ENCODE measurements at regions not wholly inside any gene's neighbourhood (a gene's known extent, or its start where the extent isn't known, plus 50 kb on each side); places are given as distances from the start of the nearest gene placed in this dataset.

- DNase-seq: no peak
- no peak overlapping the region for H3K4me3 ChIP-seq
- intact Hi-C loops (cut with DNase I): no loop called here
- TF ChIP-seq EP300 (IDR thresholded peaks at IDR 0.05) (no peak), POLR2A (IDR thresholded peaks at IDR 0.05) (no peak), CTCF (IDR thresholded peaks at IDR 0.05) (no peak)
- no peaks in the 10 kb centered on the region for H3K27me3 ChIP-seq
- no peaks in the 10 kb centered on the region for H3K36me3 ChIP-seq
- H3K9me3 ChIP-seq: no peaks in the 10 kb centered on the region
- WGBS, 3 donors: 63 to 73% (median 65%) methylated on average over 2 of the region's 2 CpGs
- no peak overlapping the region for H3K27ac ChIP-seq
- H3K4me1 ChIP-seq (ENCODE audit: insufficient read depth): no peaks in the 10 kb centered on the region
Observed at GRCh38 chr22:27455526-27455925, 346.0 kb downstream of the MN1 start.

- 40 to 52% (median 42%) methylated on average over 10 of the region's 10 CpGs for WGBS, 3 donors
- no peak overlapping the region for H3K4me3 ChIP-seq
- no peak for TF ChIP-seq POLR2A (IDR thresholded peaks at IDR 0.05)
- no peak for TF ChIP-seq CTCF (IDR thresholded peaks at IDR 0.05)
- no peak for TF ChIP-seq EP300 (IDR thresholded peaks at IDR 0.05)
- no peak for DNase-seq
- H3K36me3 ChIP-seq: no peaks in the 10 kb centered on the region
- H3K4me1 ChIP-seq (ENCODE audit: insufficient read depth): no peaks in the 10 kb centered on the region
- no peaks in the 10 kb centered on the region for H3K9me3 ChIP-seq
- H3K27me3 ChIP-seq: no peaks in the 10 kb centered on the region
- intact Hi-C loops (cut with DNase I): no loop called here
- no peak overlapping the region for H3K27ac ChIP-seq
Observed at GRCh38 chr22:27456696-27457503, 344.7 kb downstream of the MN1 start.

GRCh38 chr22:27459999-27460398, 341.6 kb downstream of the MN1 start:
- H3K27me3 ChIP-seq: no peaks in the 10 kb centered on the region
- H3K36me3 ChIP-seq: no peaks in the 10 kb centered on the region
- TF ChIP-seq CTCF (IDR thresholded peaks at IDR 0.05): no peak
- TF ChIP-seq POLR2A (IDR thresholded peaks at IDR 0.05): no peak
- TF ChIP-seq EP300 (IDR thresholded peaks at IDR 0.05): no peak
- DNase-seq: no peak
- no peaks in the 10 kb centered on the region for H3K9me3 ChIP-seq
- H3K27ac ChIP-seq: no peak overlapping the region
- H3K4me3 ChIP-seq: no peak overlapping the region
- WGBS, 3 donors: 54 to 74% (median 55%) methylated on average over 3 of the region's 3 CpGs
- H3K4me1 ChIP-seq (ENCODE audit: insufficient read depth): no peaks in the 10 kb centered on the region
- intact Hi-C loops (cut with DNase I): no loop called here

GRCh38 chr22:27460591-27461347, 340.8 kb downstream of the MN1 start:
- Histone ChIP-seq H3K36me3 (no peaks in the 10 kb centered on the region), H3K4me1 (ENCODE audit: insufficient read depth) (no peaks in the 10 kb centered on the region), H3K9me3 (no peaks in the 10 kb centered on the region), H3K27me3 (no peaks in the 10 kb centered on the region), H3K4me3 (no peak overlapping the region), H3K27ac (no peak overlapping the region)
- DNase-seq: no peak
- no peak for TF ChIP-seq EP300 (IDR thresholded peaks at IDR 0.05)
- TF ChIP-seq CTCF (IDR thresholded peaks at IDR 0.05): no peak
- no peak for TF ChIP-seq POLR2A (IDR thresholded peaks at IDR 0.05)
- 29 to 38% (median 32%) methylated on average over 6 of the region's 6 CpGs for WGBS, 3 donors
- intact Hi-C loops (cut with DNase I): no loop called here
